Umbilical cord (tissue), 1 donor: ENCODE measurements at regions not wholly inside any gene's neighbourhood (a gene's known extent, or its start where the extent isn't known, plus 50 kb on each side); places are given as distances from the start of the nearest gene placed in this dataset.
"Not testable (repeated sequence)": the region's sequence is repeated elsewhere in the genome, so short reads cannot be mapped to it uniquely, and the experiment has no call there.

Experiments used
- DNase-seq: peaks from one replicate; pipeline ENCODE4 v3.0.0-alpha.2; 2015; ENCODE audit warnings: low spot score

DNA sequence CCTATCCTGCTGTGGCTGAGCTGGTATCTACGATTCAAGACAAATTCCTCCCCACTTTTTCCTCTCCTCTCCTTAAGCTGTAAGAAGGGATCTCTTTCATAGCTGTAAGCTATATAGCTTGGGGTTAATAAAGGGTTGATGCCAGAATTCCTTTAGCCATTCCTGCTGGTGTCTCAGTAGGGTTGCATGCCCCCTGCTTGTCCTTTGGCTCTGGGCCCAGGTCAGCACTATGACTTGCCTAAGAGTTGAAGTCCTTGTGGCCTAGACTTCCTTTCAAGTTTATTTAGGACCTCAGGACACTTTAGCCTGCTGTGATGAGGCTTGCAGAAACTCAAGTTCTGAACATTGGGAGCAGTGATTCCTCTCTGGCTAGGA is 270.0 kb downstream of the AMY1C start:
- DNase-seq: no peak

- DNase-seq: no peak
Measured at GRCh38 chr1:104028416-104029035, 278.8 kb downstream of the AMY1C start.

DNA sequence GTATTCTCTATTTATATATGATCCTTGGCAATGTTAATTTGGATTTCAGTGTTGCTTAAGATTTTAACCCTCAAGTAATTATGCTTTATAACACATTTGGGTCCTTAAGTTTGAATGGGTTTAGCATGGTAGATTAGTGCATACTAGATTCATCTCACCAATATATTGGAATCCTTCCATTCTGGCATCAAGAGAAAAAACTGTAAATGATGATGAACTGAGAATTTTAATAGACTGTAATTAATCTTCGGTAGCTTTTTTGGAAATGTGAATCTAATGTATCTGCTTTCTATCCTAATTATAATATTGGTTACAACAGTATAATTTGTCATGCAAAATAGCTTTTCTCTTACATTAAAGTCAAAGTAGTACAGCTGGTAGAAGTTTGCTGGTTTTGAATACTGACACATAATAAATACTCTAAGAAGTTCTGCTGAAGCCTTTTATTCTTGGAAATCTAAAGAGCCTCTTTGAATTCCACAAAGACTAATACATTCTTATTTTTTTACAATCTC is 279.8 kb downstream of the AMY1C start:
- no peak for DNase-seq

DNA sequence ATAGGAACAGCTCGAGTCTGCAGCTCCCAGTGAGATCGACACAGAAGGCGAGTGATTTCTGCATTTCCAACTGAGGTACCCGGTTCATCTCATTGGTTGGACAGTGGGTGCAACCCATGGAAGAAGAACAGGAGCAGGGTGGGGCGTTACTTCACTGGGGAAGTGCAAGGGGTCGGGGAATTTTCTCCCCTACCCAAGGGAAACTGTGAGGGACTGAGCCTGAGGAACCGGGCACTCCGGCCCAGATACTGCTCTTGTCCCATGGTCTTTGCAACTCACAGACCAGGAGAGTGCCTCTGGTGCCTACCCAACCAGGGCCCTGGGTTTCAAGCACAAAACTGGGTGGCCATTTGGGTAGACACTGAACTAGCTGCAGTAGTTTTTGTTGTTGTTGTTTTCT is 307.1 kb downstream of the AMY1C start:
- DNase-seq: no peak

DNA sequence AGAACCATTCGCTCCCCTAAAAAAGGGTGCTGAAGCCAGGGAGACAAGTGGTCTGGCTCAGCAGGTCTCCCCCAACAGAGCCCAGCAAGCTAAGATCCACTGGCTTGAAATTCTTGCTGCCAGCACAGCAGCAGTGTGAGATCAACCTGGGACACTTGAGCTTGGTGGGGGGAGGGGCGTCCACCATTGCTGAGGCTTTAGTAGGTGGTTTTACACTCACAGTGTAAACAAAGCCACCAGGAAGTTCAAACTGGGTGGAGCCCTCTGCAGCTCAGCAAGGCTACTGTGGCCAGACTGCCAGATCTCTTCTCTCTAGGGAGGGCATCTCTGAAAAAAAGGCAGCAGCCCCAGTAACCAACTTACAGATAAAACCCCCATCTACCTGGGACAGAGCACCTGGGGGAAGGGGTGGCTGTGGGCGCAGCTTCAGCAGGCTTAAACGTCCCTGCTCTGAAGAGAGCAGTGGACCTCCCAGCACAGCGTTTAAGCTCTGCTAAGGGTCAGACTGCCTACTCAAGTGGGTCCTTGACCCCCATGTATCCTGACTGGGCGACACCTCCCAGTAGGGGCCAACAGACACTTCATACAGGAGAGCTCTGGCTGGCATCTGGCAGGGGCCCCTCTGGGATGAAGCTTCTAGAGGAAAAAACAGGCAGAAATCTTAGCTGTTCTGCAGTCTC is 307.7 kb downstream of the AMY1C start:
- not testable (repeated sequence) for DNase-seq

DNA sequence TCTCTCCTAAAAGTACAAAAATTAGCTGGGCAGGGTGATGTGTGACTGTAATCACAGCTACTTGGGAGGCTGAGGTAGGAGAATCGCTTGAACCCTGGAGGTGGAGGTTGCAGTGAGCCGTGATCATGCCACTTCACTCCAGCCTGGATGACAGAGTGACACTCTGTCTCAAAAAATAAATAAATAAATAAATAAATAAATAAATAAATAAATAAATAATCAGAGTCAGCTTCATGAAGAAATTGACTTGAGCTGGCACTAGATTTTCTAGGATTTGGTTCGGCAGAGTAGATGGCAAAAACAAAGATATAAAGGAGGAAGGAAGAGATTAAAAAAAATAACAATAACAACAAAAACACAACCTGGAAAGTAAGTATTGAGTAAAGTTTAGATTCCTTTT is 311.9 kb downstream of the AMY1C start:
- DNase-seq: not testable (repeated sequence)

DNA sequence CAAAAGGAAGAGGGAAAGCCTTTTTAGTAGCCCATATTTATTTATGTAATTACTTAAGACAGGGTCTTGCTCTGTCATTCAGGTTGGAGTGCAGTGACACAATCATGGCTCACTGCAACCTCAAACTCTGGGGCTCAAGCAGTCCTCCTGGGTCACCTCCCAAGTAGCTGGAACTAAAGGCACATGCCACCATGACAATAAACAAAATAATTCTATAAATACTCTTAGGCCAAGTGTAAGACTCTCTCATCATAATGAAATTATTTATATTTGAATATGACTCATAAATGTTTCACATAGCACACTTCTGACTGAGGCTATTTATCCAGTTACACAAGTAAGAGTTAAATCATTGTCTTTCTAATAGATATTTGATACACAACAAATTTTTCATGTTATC is 314.7 kb downstream of the AMY1C start:
- DNase-seq: no peak

DNA sequence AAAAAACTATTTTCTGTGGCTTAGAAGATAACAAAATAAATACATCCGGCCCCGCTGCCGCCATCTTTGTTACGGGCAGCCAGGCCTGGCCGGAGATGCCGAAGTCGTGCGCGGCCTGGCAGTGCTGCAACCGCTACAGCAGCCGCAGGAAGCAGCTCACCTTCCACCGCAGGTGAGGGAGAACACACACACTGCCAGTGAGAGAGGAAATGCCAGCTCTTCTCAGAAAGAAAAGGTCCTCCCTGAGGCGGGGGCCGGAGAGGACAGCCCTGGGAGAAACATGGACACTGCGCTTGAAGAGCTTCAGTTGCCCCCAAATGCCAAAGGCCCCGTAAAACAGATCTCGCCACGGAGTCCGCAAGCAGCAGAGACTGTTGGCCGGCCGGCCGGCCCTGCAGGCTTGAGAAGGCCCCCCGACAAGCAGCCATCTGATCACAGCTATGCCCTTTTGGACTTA is 323.2 kb downstream of the AMY1C start:
- no peak for DNase-seq

DNA sequence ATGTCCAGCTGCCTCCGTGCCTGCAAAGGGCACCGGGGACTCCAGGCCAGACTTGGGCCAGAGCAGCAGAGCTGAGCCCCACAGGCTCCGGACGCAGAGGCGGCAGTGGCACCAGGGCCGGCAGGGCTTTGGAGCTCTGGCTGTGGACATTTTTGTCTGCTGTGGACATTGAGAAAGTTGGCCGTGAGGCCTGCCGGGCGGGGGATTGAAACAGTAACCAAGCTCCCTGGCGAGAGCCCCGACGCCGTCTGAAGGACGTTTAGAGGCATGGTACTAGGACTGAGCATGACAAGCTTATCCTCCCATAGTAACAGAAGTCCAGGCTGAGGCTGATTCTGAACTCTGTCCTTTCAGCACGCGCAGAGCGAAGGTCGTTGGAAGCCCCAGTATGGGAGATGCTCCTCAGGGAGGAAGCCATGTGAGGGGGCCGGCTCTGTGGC is 323.8 kb downstream of the AMY1C start:
- no peak for DNase-seq

DNA sequence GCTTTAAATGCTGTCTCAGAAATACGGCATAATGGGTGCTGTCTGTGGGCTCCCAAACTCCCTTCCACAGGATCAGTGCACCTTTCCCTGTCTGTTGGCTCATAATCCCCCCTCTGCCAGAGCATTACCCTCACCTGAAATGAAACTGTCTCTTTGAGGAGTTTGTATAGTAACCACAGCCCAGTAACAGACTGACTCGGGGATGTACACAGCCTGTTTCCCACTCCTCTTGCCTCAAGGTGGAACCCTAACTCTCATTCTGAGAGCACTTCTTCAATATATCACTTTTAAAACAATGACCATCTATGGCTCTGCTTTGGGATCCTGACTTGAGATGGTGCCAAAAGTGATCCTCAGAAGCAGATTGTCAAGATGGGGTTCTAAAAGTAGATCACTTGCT is 332.5 kb downstream of the AMY1C start:
- DNase-seq: no peak

DNA sequence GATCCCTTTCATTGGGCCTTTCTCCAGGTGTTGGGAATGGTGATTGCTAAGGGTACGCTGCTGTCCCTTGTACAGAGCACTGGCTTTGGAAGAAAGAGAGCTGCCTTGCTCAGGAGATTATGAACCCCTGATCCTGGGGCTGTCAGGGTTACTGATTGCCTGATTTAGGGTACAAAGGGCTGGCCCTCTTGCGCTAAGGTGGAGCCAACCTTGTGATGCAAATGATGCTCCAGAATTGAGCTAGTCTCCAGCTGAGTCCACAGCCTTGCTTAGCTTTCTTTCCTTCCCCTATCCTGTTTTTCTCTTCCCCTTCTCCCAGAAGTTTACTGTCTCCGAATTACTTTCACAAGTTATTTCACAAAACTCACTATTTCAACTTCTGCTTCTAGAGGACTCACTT is 334.7 kb downstream of the AMY1C start:
- no peak for DNase-seq

DNA sequence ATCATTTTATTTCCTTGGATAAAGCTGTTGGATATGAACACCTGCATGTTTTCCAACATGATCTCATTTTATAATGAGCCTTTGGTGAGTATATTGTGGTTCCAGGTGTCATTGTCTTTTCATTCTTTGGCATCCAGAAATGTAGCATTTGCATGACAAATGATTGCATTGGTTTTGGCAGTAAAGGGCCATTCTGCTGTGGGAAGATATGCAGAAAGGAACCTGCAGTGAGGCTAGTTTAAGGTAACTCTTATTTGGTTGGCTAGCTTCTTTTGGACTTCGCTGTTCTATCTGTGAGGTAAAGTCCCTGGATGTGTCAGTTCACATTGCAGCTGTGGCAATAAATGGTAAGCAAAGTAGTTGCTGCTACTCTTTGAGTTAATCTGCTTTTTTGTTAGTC is 343.0 kb downstream of the AMY1C start:
- DNase-seq: no peak

DNA sequence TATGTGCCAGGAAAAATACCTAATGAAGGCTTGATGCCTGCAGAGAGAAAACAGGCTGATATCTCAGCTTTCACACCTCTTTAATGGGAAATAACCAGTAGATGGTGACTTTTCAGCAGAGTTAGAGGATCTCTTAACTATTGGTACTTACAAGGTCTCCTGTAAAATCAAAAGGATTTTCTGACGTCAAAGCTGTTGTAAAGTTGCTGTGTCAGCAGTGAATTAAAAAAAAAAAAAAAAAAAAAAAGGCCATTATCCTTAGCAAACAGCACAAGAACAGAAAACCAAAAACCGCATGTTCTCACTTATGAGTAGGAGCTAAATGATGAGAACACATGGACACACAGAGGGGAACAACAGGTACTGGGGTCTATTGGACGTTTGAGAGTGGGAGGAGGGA is 349.1 kb downstream of the AMY1C start:
- no peak for DNase-seq

DNA sequence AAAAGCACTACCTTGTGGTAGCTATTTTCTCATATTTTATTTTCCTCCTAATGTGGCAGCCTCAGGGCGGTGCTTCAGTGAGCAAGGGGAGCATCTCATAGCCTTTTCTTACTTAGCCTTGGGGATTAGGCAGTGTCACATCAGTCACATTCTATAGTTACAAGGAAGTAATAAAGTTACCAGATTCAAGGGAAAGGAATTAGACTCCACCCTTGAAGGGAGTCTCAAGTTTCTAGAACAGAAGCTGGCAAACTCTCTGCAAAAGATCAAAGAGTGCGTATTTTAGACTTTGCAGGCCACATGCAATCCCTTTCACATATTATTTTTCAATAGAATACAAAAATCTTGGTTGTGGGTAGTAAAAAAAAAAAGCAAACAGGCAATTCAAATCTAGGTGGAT is 350.4 kb downstream of the AMY1C start:
- peak; percentile 66 for DNase-seq

DNA sequence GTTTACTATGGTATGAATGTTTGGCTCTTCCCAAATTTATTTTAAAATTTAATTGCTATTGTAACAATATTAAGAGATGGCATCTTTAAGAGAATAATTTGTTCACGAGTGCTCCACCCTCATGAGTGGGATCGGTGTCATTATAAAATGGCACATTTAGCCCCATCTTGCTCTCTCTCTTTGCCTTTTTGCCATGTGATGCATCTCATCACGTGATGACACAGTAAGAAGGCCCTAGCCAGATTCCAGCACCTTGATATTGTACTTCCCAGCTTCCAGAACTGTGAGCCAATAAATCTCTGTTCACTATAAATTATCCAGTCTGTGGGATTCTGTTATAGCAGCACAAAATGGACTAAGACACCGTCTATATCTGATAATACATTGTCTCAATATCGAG is 355.8 kb downstream of the AMY1C start:
- DNase-seq: no peak

DNA sequence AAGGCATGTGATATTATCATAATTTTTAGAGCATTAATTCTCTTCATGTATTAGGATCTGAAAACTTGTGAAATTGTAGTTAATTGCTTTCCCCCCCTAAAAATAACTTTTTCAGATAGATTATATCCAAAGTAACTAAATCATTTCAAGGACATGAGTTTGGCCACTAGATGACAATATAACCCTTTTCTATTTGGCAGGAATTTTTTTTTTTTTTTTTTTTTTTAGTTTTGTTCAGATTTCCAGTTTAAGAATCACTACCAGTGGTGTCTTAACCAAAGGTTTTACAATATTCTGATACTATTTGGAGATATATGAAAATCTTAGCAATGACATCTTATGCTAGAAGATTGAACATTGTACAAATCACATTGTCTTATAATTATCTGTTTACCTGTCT is 370.8 kb downstream of the AMY1C start:
- no peak for DNase-seq

DNA sequence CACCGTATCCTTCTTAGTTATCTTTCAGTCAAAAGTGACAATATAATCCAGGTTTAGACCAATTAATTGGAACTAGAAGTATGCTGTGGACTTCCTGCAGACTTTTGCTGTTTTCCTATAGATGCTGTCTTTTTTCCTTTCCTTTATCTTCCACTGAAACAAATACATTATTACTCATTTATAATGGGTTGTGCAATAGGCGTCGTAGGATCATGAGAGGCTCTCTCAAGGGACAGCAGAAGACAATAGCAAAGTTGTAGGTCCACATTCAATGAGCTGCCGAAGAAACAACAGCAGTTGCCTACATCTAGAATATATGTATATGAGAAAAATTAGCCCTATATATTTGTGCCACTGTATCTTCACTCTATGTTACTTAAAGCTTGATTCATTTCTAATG is 371.6 kb downstream of the AMY1C start:
- DNase-seq: no peak

DNA sequence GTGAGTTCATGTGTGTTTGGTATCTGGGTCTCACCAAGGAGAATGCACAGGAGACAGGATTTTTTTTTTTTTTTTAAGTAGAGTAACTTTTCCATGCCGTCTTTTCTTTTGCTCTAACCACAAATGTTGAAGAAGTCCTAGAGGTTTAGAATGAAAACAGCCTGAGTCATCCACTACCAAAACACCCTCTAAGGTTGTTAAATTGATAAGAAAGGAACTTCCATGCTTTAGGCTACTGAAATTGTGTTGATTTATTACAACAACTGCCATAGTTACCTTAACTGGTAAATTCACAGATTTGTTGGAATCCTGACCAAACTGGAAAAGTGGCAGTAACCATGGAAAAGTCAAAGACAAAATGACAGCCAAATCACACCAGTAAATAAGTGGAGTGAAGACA is 375.6 kb downstream of the AMY1C start:
- no peak for DNase-seq

DNA sequence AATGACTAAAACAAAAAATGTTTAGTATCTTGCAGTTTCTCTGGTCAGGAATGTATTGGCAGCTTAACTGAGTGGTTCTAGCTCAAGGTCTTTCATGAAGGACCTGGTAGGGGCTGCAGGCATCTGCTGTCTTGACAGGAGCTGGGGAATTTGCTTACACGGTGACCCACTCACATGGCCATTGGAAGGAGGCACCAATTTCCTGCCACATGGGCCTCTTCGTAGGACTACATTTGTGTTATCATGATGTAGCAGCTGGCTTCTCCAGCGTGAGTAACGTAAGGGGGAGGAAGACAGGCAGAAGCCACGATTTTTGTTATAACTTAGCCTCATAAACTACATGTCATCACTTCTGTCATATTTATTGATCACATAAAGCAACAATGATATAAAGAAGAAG is 376.3 kb downstream of the AMY1C start:
- DNase-seq: no peak

- DNase-seq: peak; percentile 44
Measured at GRCh38 chr1:104132382-104132973, 382.8 kb downstream of the AMY1C start.

DNA sequence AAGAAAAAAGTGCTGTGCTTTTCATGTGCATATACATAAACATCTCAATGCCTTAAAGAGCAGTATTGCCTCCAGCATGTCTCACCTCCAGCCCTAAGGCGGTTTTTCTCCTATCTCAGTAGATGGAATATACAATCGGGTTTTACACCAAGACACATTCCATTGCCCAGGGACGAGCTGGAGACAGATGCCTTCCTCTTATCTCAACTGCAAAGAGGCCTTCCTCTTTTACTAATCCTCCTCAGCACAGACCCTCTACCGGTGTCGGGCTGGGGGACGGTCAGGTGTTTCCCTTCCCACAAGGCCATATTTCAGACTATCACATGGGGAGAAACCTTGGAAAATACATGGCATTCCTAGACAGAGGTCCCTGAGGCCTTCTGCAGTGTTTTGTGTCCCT is 385.3 kb downstream of the AMY1C start:
- DNase-seq: not testable (repeated sequence)

GRCh38 chr1:104136621-104137020 is 386.9 kb downstream of the AMY1C start:
- no peak for DNase-seq

DNA sequence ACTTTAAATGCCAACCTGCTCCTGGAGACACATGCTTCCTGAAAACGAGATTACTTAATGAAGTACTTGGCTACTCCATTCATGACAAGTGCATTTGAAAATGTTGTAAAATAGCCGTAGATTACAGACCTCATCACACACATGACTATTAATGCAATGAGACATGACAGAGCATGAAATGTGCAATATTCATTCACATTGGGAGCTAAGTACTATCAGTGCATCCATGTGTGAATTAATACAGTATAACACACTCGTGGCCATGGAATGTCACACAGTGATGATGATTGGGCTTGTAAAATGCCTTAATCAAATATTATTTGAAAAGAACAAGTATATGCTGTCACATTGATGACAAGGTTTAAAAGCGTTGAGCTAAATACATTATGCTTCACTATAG is 407.0 kb downstream of the AMY1C start:
- no peak for DNase-seq
